ENCODE measurements at regions not wholly inside any gene's neighbourhood (a gene's known extent, or its start where the extent isn't known, plus 50 kb on each side); places are given as distances from the start of the nearest gene placed in this dataset.

GRCh38 chr1:82534996-82535395 is 734.3 kb downstream of the ADGRL2 start:
- TF ChIP-seq CEBPB (IDR thresholded peaks at IDR 0.05) = no peak
- TF ChIP-seq TAF1 (IDR thresholded peaks at IDR 0.05; ENCODE audit: low read depth) = no peak
- TF ChIP-seq RAD21 (IDR thresholded peaks at IDR 0.05; ENCODE audit: low read depth) = no peak

All from Ishikawa (cell line).